Caco-2 (cell line): ENCODE measurements at regions not wholly inside any gene's neighbourhood (a gene's known extent, or its start where the extent isn't known, plus 50 kb on each side); places are given as distances from the start of the nearest gene placed in this dataset.

ENCODE experiments used
- BruUV-seq: library from RNA; stranded (reverse); fragments of 400-500 nt; replicated peaks from 2 replicates; lab custom pipeline; 2021; lab: Mats Ljungman, UMichigan
- CTCF ChIA-PET: fragments of 300-600 bp; sonication (Branson Sonifier 250); formaldehyde crosslinking; loops from one replicate; lab custom pipeline; 2022; ENCODE audit warnings: antibody characterized with exemption; lab: Charles Lee
- POLR2A ChIA-PET: fragments of 300-600 bp; sonication (Branson Sonifier 250); formaldehyde crosslinking; loops from one replicate; lab custom pipeline; 2022; ENCODE audit warnings: antibody characterized with exemption; lab: Charles Lee
- DNase-seq, 2 experiments: peaks; one replicate each; pipeline versions ENCODE4 v3.0.0 to v3.0.0-alpha.2; 2020 to 2022
- H3K27me3 ChIP-seq: replicated peaks from 2 replicates; pipeline ENCODE4 v1.6.0; 2011; ENCODE audit warnings: low read length; ENCODE audit not compliant: control insufficient read depth, insufficient read depth
- H3K36me3 ChIP-seq: 2 replicates; pipeline ENCODE4 v1.5.1; 2011; ENCODE audit warnings: low read length; ENCODE audit not compliant: control insufficient read depth, insufficient read depth
- H3K4me1 ChIP-seq: fragments of 250-450 bp; sonication (Bioruptor Pico); 2 replicates; pipeline ENCODE4 v1.5.1; 2020; ENCODE audit warnings: mild to moderate bottlenecking
- H3K4me3 ChIP-seq: 2 replicates; pipeline ENCODE4 v1.5.1; 2011; ENCODE audit warnings: low read depth, mild to moderate bottlenecking, control low read depth, low read length
- H3K9me3 ChIP-seq: fragments of 250-450 bp; sonication (Bioruptor Pico); 2 replicates; pipeline ENCODE4 v1.5.1; 2020; ENCODE audit warnings: mild to moderate bottlenecking, moderate library complexity
- H3K27ac Mint-ChIP-seq: one replicate; pipeline ENCODE4 v1.8.0; 2022; ENCODE audit warnings: mixed read lengths; ENCODE audit not compliant: unreplicated experiment
- H3K27me3 Mint-ChIP-seq: one replicate; pipeline ENCODE4 v1.8.0; 2022; ENCODE audit warnings: mixed read lengths; ENCODE audit not compliant: insufficient read depth, unreplicated experiment
- H3K36me3 Mint-ChIP-seq: one replicate; pipeline ENCODE4 v1.8.0; 2022; ENCODE audit warnings: mild to moderate bottlenecking, mixed read lengths; ENCODE audit not compliant: insufficient read depth, unreplicated experiment
- H3K4me1 Mint-ChIP-seq: one replicate; pipeline ENCODE4 v1.8.0; 2022; ENCODE audit warnings: low read depth, mixed read lengths; ENCODE audit not compliant: unreplicated experiment
- H3K4me3 Mint-ChIP-seq: one replicate; pipeline ENCODE4 v1.8.0; 2022; ENCODE audit warnings: mild to moderate bottlenecking, moderate library complexity, mixed read lengths; ENCODE audit not compliant: unreplicated experiment
- H3K9me3 Mint-ChIP-seq: one replicate; pipeline ENCODE4 v1.8.0; 2022; ENCODE audit warnings: mixed read lengths; ENCODE audit not compliant: unreplicated experiment
- intact Hi-C: fragments of 100-400 bp; cut with micrococcal nuclease; formaldehyde crosslinking; loops from one replicate; pipeline ENCODE4 v1.10.0; 2022; ENCODE audit not compliant: unreplicated experiment
- TF ChIP-seq, protein P1 (sequence below), 2 experiments: fragments of 200-600 bp in 1 of 2; IDR thresholded peaks; 1 replicate in 1 of 2; 2 replicates in 1 of 2; pipeline versions ENCODE4 v1.5.1 to v1.8.0; 2011 to 2022; ENCODE audit warnings: antibody characterized with exemption in 1 of 2, control low read depth in 1 of 2, inconsistent platforms in 1 of 2, low read depth in 1 of 2, low read length in 1 of 2, mild to moderate bottlenecking in 1 of 2, moderate library complexity in 1 of 2; ENCODE audit not compliant: insufficient read depth in 1 of 2, severe bottlenecking in 1 of 2, unreplicated experiment in 1 of 2

- Mint-ChIP-seq H3K27ac (no peak overlapping the region), H3K9me3 (no peaks in the 10 kb centered on the region), H3K27me3 (no peaks in the 10 kb centered on the region), H3K36me3 (no peaks in the 10 kb centered on the region), H3K4me3 (no peak overlapping the region), H3K4me1 (no peaks in the 10 kb centered on the region)
- H3K27me3 ChIP-seq: no peaks in the 10 kb centered on the region
- TF ChIP-seq, protein P1, sequence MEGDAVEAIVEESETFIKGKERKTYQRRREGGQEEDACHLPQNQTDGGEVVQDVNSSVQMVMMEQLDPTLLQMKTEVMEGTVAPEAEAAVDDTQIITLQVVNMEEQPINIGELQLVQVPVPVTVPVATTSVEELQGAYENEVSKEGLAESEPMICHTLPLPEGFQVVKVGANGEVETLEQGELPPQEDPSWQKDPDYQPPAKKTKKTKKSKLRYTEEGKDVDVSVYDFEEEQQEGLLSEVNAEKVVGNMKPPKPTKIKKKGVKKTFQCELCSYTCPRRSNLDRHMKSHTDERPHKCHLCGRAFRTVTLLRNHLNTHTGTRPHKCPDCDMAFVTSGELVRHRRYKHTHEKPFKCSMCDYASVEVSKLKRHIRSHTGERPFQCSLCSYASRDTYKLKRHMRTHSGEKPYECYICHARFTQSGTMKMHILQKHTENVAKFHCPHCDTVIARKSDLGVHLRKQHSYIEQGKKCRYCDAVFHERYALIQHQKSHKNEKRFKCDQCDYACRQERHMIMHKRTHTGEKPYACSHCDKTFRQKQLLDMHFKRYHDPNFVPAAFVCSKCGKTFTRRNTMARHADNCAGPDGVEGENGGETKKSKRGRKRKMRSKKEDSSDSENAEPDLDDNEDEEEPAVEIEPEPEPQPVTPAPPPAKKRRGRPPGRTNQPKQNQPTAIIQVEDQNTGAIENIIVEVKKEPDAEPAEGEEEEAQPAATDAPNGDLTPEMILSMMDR (IDR thresholded peaks at IDR 0.05; ENCODE audit: insufficient read depth in 1 of 2, low read depth in 1 of 2, low read length in 1 of 2, severe bottlenecking in 1 of 2, unreplicated experiment in 1 of 2): no peak
- H3K4me1 ChIP-seq: no peaks in the 10 kb centered on the region
- CTCF ChIA-PET: no interaction called here
- H3K9me3 ChIP-seq: no peaks in the 10 kb centered on the region
- no peak overlapping the region for H3K4me3 ChIP-seq
- POLR2A ChIA-PET: interaction anchor here (0.5 kb wide), 1 partner anchor 250 kb away, joined by 6 read pairs; no protein-coding TSS in a partner anchor
- intact Hi-C loops: no loop called here
- no TSS peak for BruUV-seq
- no peaks in the 10 kb centered on the region for H3K36me3 ChIP-seq
- DNase-seq: no peak
Measured at GRCh38 chr12:42824327-42824726, 234.8 kb upstream of the PRICKLE1 start.

GRCh38 chr12:42823679-42824078, 234.1 kb upstream of the PRICKLE1 start:
- DNase-seq: no peak
- no peaks in the 10 kb centered on the region for H3K36me3 Mint-ChIP-seq
- H3K4me3 Mint-ChIP-seq: no peak overlapping the region
- H3K27ac Mint-ChIP-seq: no peak overlapping the region
- CTCF ChIA-PET: no interaction called here
- no peaks in the 10 kb centered on the region for H3K27me3 Mint-ChIP-seq
- H3K4me1 Mint-ChIP-seq: no peaks in the 10 kb centered on the region
- no peaks in the 10 kb centered on the region for H3K9me3 Mint-ChIP-seq
- H3K9me3 ChIP-seq: no peaks in the 10 kb centered on the region; the same call in 1 of the 2 replicates
- no peaks in the 10 kb centered on the region for H3K4me1 ChIP-seq
- H3K4me3 ChIP-seq: no peak overlapping the region
- H3K27me3 ChIP-seq: no peaks in the 10 kb centered on the region
- no peaks in the 10 kb centered on the region for H3K36me3 ChIP-seq
- intact Hi-C loops: no loop called here
- POLR2A ChIA-PET: interaction anchor here (0.5 kb wide), 1 partner anchor 251 kb away, joined by 6 read pairs; no protein-coding TSS in a partner anchor
- BruUV-seq: no TSS peak
- TF ChIP-seq, protein P1 (IDR thresholded peaks at IDR 0.05; ENCODE audit: insufficient read depth in 1 of 2, low read depth in 1 of 2, low read length in 1 of 2, severe bottlenecking in 1 of 2, unreplicated experiment in 1 of 2): no peak

DNA sequence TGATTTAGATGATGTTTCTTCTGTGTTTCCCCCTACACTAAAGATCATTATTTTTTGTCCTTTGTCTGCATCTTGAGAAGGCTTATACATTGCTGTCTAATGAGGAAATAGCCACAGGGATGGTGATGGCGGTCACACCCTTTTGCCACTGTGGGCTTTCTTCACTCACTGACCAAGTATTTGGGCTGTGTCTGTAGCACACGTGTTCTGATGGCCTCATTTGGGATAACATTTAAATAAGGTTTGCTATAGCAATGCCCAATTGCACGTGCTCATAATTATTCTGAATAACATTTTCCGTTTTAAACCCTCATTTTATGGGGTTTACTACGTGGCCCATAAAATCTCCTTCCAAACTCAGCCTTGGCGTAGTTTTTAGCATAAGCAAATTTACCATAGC, 230.3 kb upstream of the PRICKLE1 start:
- Histone ChIP-seq H3K36me3 (no peaks in the 10 kb centered on the region), H3K9me3 (no peaks in the 10 kb centered on the region; the same call in 1 of the 2 replicates), H3K4me1 (0 out of 2 replicates have a peak, but pooled peaks cover 3% of the 10 kb centered on the region), H3K27me3 (no peaks in the 10 kb centered on the region), H3K4me3 (no peak overlapping the region)
- Mint-ChIP-seq H3K4me1 (no peaks in the 10 kb centered on the region), H3K27ac (no peak overlapping the region), H3K27me3 (no peaks in the 10 kb centered on the region), H3K36me3 (no peaks in the 10 kb centered on the region), H3K4me3 (no peak overlapping the region), H3K9me3 (no peaks in the 10 kb centered on the region)
- no TSS peak for BruUV-seq
- POLR2A ChIA-PET: no interaction called here
- TF ChIP-seq, protein P1 (IDR thresholded peaks at IDR 0.05; ENCODE audit: insufficient read depth in 1 of 2, low read depth in 1 of 2, low read length in 1 of 2, severe bottlenecking in 1 of 2, unreplicated experiment in 1 of 2): no peak
- no peak for DNase-seq
- CTCF ChIA-PET: no interaction called here
- intact Hi-C loops: no loop called here
